ENCODE measurements at regions not wholly inside any gene's neighbourhood (a gene's known extent, or its start where the extent isn't known, plus 50 kb on each side); places are given as distances from the start of the nearest gene placed in this dataset.

GRCh38 chr1:143665606-143666005 is 306.2 kb downstream of the FAM72C start:
- TF ChIP-seq REST (IDR thresholded peaks at IDR 0.05) (no peak), NPAS2 (CRISPR knock-in tag; IDR thresholded peaks at IDR 0.05; ENCODE audit: borderline replicate concordance) (no peak), RAD21 (conservative IDR thresholded peaks at IDR 0.05 in 1 of 2, IDR thresholded peaks at IDR 0.05 in 1 of 2) (no peak), POLR2AphosphoS2 (conservative IDR thresholded peaks at IDR 0.05; ENCODE audit: low read length) (no peak), JUN (IDR thresholded peaks at IDR 0.05) (no peak), MYC (IDR thresholded peaks at IDR 0.05; ENCODE audit: borderline replicate concordance, low read length) (no peak), EP300 (IDR thresholded peaks at IDR 0.05) (no peak), CTCF (IDR thresholded peaks at IDR 0.05) (no peak), POLR2A (IDR thresholded peaks at IDR 0.05; ENCODE audit: low read length) (no peak), KDM1A (IDR thresholded peaks at IDR 0.05; ENCODE audit: low read depth) (no peak), BHLHE40 (IDR thresholded peaks at IDR 0.05; ENCODE audit: low read depth, low read length) (no peak), MAX (IDR thresholded peaks at IDR 0.05) (no peak), RARB (CRISPR knock-in tag; IDR thresholded peaks at IDR 0.05) (no peak)

Data from A549 (cell line).